GM18870 (cell line): ENCODE measurements at regions not wholly inside any gene's neighbourhood (a gene's known extent, or its start where the extent isn't known, plus 50 kb on each side); places are given as distances from the start of the nearest gene placed in this dataset.

Experiments
- ATAC-seq: cut with Tn5 transposase; IDR thresholded peaks from one replicate; pipeline ENCODE4 v1.9.1; 2021; ENCODE audit warnings: moderate library complexity; ENCODE audit not compliant: unreplicated experiment

- no peak for ATAC-seq
Observed at GRCh38 chr7:22913158-22913557, 90.5 kb upstream of the TOMM7 start.

GRCh38 chr7:22911889-22912288 lies 89.2 kb upstream of the TOMM7 start:
- ATAC-seq: no peak

DNA sequence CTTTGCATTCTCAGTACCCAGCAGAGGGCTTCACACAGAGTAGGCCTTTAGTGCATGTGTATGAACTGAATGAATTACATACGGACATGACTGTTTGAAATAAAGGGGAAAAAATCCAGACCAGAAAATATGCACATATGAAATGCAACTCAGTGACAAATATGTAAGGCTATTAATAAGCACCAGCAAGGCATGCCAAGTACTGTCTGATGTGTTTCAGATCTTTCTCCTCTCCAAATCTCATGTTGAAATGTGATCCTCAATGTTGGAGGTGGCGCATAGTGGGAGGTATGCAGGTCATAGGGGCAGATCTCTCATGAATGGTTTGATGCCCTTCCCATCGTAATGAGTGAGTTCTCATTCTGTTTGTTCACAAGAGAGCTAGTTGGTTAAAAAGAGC lies 87.3 kb upstream of the TOMM7 start:
- no peak for ATAC-seq

DNA sequence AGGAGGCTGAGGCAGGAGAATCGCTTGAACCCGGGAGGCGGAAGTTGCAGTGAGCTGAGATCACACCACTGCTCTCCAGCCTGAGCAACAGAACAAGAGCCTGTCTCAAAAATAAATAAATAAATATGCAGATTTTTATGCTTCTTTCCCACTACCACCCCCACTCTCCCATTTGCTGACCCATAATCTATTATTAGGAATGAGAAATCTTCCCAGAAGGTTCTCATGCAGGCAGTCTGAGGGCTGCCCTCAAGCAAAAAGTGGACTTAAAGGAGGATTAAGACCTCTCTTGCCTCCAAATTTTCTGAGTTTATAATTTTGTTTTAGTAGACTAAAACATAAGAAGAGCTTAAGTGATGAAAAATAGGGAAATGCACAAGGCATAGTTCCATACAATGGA lies 85.2 kb upstream of the TOMM7 start:
- no peak for ATAC-seq

DNA sequence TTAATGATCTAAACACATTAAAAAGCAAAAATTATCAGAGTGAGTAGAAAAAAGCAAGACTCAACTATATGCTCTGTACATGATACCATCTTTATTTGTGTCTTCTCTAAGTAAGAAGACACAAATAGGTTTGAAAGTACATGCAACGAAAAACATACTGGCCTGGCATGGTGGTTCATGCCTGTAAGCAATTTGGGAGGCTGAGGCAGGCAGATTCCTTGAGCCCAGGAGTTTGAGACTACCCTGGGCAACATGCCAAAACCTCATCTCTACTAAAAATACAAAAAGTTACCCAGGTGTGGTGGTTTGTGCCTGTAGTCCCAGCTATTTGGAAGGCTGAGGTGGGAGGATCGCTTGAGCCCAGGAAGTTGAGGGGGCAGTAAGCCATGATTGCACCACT lies 78.1 kb upstream of the TOMM7 start:
- no peak for ATAC-seq

DNA sequence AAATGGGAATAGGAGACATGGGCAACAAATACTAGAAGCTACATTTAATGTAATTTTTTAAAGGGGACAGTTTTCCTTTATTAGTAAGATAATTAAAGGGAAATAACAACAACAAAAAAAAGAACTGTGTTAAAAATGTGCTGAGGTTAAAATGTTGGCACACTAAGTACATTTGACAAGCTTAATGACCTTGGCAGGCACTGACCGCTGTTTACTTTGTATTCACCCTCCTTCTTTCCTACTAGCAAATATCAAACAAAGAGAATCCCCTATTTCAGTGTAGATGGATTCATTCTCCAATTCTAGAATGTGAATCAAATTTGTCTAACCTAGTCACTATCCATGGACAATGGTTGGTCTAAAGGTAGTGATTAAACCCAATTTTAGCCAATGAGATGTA lies 77.5 kb upstream of the TOMM7 start:
- no peak for ATAC-seq

DNA sequence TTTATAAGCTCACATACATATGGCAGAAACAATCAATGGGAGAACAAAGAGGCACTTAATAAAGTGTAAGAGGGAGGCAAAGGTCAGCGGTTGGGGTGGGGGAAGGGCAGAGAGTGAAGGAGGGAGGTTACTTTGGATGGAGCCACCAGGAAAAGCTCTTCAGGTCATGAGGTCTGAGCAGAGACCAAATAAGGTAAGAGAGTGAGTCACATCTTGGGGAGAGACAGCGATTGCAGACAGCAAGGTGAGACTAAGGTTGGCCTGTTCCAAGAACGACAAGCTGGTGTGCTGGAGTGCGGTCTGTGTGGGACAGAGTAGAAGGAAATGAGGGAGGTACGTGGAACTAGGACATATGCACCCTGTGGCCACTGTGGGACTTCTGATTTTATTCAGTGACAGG lies 74.3 kb upstream of the TOMM7 start:
- ATAC-seq: no peak

GRCh38 chr7:22895828-22896165 lies 73.1 kb upstream of the TOMM7 start:
- ATAC-seq: no peak

GRCh38 chr7:22895140-22895827 lies 72.6 kb upstream of the TOMM7 start:
- ATAC-seq: no peak

- ATAC-seq: no peak
Observed at GRCh38 chr7:22894546-22894945, 71.9 kb upstream of the TOMM7 start.

DNA sequence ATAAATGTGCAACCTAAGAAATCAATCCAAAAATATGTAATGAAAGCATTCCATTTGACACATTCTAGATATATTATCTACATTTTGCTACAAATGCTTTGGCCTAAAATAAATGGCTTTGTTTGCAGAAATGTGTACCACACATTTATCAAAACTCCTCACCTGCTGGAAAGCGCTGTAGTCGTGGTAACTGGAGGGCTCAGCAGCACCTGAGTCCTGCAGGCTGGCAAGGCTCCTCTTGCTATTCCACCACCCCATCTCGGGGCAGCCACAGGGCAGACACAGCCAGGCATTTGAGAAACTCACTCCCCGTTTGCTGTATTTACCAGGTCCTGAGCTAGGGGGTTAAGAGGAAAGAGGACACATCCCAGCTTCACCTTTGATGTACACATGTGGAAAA lies 68.1 kb upstream of the TOMM7 start:
- ATAC-seq: no peak

DNA sequence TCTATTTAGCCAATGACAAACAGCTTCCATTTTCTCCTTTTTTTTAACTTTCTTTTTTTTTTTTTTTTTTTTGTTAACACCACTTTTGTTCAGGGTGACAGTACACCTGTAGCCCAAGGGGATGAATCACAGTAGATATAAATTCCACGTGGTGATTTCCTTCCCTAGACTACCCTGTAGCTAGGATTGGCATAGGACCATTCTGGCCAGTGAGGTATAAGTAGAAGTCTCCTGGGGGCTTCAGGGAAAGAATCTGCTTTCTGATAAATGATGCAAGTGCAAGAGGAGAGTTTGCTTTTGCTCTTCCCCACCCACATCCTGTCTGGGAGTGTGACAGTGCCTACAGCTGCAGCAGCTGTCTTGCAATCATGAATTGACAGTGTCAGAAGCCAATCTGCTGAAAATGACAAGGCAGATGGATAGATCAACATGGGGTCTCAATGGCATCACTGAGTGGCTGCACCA lies 63.2 kb upstream of the TOMM7 start:
- ATAC-seq: peak; percentile 85

GRCh38 chr7:22884911-22885788 lies 62.5 kb upstream of the TOMM7 start:
- peak; percentile 48 for ATAC-seq

DNA sequence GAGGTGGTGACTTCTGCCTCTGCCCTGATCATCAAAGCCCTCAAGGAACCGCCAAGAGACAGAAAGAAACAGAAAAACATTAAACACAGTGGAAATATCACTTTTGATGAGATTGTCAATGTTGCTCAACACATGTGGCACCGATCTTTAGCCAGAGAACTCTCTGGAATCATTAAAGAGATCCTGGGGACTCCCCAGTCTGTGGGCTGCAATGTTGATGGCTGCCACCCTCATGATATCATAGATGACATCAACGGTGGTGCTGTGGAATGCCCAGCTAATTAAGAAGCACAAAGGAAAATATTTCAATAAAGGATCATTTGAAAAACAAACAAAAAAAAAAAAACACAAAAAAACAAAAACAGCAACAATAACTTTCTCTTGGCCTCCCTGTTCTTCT lies 59.5 kb upstream of the TOMM7 start:
- no peak for ATAC-seq

- ATAC-seq: no peak
Observed at GRCh38 chr7:22879709-22880306, 57.2 kb upstream of the TOMM7 start.

GRCh38 chr7:22879280-22879679 lies 56.6 kb upstream of the TOMM7 start:
- no peak for ATAC-seq

GRCh38 chr7:22876986-22877729 lies 54.5 kb upstream of the TOMM7 start:
- ATAC-seq: no peak

DNA sequence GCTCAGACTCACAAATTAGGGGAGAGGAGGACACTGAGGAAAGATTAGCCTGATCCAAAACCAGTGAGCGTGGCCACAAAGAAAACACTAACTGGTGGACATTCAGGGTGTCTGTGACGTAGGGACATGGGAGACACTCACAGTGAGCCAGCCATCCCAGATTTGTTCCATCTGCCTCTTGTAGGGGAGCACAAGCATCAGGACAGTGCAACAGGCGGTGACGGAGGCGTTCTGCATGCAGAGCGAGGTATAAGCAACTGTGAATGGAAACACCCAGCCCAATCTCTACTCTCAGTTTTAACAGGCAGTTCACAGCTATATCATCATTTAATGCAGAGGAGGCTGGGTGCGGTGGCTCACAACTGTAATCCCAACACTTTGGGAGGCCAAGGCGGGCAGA lies 52.8 kb upstream of the TOMM7 start:
- no peak for ATAC-seq

- ATAC-seq: no peak
Observed at GRCh38 chr7:22874904-22875303, 52.3 kb upstream of the TOMM7 start.
